CD4-positive, alpha-beta T cell treated with Interferon gamma for 1 hour (primary cell): ENCODE measurements at regions not wholly inside any gene's neighbourhood (a gene's known extent, or its start where the extent isn't known, plus 50 kb on each side); places are given as distances from the start of the nearest gene placed in this dataset.
A peak's percentile ranks its signal among the peaks of the same experiment; 100 is the strongest.
"Not testable (repeated sequence)": the region's sequence is repeated elsewhere in the genome, so short reads cannot be mapped to it uniquely, and the experiment has no call there.

Experiments used
- DNase-seq: peaks from one replicate; pipeline ENCODE4 v3.0.0-alpha.2; 2020

DNA sequence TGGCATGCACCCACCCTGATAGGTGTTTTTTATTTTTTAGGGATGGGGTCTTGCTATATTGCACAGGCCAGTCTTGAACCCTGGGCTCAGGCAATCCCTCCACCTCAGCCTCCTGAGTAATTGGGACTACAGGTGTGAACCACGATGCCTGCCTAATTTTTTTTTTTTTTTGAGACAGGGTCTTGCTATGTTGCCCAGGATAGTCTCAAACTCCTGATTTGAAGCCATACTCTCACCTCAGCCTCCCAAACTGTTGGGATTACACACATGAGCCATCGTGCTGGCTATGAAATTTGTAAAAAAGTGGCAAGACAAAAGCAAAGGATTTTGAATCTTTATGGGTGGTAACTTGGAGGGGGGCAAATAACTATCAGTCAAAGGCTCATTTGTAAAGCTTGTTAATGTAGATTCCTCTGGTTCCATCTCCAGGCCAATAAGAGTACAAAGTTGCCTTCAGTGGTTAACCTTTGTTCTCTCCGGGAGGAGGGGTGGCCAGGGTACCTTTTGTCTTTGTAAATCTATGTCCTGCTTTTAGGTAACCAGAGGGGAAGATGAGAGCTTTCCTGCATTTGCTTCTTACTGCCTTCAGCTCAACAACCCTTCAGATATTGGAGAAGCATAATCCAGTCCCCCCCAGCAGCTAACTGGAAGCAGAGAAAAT, 372.0 kb upstream of the JARID2 start:
- no peak for DNase-seq

GRCh38 chr6:14874975-14875480, 370.8 kb upstream of the JARID2 start:
- no peak for DNase-seq

- no peak for DNase-seq
Measured at GRCh38 chr6:14875481-14876063, 370.3 kb upstream of the JARID2 start.

DNA sequence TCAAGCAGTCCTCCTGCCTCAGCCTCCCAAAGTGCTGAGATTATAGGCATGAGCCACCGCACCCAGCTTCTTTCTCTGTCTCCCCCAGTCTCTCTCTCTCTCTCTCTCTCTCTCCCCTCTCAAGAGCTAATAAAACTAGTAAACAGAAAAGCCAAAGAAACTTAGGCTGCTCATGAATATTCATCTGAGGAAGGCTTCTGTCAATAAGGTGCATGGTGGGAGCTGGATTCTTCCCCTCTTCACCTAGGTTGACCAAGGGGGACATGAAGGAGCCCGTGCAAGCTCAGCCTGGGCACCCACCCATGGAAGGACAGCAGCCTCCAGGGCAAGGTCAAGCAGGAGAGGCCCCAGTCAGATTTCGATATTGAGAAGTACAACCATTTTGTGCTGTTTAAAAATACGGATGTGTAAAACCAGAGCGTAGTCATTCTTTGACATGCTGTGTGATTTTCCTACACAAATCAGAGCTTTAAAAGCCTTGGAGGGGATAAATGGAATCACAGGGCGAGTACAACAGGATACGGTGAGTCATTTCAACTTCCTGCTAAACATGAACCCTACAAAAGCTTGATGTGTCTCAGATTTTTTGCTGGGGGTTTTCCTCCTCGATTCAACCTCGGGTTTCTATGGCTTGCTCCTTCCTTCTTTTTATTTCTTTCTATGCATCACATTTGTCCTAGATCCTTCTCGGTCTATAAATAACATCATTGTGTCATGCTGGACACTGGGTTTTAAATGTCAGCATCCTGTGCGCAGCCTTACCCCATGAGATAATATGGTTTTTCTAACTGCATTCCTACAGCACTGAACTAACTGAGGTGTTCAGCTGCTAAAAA, 368.9 kb upstream of the JARID2 start:
- peak; percentile 56 for DNase-seq

DNA sequence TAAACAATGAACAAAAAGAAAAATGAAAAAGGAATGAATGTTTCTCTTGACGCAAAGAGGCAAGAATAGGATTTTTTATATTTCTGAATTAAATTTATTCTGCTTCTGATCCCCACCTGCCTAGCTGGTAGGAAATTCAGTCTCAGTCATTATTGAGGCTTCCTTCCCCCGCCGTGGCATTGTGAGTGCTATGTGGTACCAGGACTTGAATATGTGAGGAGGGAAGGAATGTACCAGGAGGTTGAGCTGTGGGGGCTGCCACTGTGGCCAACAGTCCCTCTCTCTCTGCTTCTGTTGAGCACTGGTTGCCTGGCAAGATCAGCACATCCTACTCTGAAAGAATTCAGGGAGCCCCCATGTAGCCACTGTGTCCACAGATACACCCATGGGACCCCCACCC, 368.1 kb upstream of the JARID2 start:
- no peak for DNase-seq

GRCh38 chr6:14880052-14880451, 365.8 kb upstream of the JARID2 start:
- no peak for DNase-seq

DNA sequence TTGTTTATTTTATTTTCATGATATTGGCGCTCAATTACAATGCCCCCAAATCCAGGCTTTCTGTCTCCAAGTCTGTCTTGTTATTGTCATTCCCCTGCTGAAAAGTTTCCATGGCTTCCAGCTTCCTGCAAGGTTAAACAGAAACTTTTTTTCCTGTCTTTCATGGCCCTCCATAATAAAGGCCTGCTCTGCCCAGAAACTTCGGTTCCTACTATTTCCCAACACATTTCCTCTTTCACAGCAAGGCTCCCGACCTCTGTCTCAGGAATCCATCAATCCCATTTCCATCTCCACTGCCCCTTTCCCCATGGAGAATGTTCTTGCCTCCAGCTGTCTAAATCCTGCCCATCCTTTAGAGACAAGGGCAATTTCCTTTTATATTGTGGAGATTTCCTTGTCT, 365.2 kb upstream of the JARID2 start:
- DNase-seq = no peak

DNA sequence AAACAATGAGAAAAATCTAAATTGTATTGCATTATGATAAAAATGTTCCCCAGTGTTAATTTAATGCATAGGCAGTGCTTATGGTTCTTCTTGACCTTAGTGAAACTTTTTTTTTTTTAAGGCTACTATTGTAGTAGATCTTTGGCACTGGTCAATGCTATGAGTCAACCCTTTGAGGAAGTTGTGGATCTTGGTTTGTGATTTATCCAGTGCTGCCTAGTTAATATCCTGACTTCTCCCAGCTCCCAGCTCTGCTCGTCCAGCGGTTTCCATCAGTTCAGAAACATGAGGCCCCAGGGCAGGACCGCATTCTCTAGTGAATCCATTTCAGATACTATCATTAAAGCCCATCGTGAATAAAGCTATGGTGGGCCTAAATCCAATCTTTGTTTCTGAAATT, 364.5 kb upstream of the JARID2 start:
- no peak for DNase-seq

GRCh38 chr6:14882394-14883026, 363.4 kb upstream of the JARID2 start:
- no peak for DNase-seq

DNA sequence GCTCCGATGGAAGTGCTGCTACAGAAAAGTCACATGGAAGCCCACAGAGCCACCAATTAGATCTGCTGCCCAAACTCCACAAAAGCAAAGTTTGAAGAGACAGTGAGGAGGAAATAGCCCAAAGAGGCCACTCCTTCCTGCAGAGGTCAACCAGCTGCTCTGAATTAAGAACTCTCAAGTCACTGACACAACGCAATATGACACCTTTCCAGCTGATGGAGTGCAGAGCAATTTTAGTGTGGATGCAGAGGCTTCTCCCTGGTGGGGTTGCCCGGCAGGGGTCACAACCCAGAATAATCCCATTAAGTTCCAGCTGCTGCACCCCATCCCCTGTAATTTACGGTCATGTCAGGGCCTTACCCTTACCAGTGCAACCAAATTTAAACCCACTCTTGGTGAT, 361.9 kb upstream of the JARID2 start:
- no peak for DNase-seq

DNA sequence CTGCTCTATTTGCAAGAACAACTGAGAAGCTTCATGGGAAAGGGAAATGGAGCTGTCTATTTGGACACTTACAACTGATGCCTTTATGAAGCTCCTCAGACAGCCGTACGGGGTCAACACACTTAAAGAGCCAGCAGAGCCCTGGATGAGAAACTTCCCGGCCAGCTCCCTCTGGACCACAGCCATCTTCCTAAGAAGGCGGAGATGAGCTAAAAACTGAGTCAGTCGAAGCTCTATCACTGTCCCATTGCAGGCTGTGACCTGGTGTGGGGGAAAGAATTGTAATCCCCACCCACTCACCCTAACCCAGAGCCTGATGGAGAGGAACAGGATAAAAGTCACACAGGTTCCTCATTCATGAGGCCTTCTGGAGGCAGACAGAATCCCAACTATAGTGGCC, 360.4 kb upstream of the JARID2 start:
- no peak for DNase-seq

DNA sequence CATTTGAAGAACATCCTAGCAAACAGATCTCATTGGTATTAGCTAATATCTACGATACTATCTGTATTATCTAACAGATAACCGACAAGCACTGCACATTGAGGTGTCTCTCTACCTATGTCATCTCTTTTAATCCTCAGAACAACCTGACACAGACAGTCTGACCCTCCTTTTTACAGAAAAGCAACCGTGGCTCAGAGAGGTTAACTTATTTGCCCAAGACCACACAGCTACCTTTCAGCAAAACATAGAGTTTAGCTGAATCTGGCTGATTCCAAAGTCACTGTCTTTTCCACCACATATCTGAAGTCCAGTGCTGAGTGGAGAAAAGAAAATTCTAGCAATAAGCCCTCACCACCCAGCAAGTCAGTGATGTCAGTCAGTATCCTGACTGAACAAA, 358.7 kb upstream of the JARID2 start:
- DNase-seq = no peak

GRCh38 chr6:14887986-14888574, 357.8 kb upstream of the JARID2 start:
- no peak for DNase-seq

DNA sequence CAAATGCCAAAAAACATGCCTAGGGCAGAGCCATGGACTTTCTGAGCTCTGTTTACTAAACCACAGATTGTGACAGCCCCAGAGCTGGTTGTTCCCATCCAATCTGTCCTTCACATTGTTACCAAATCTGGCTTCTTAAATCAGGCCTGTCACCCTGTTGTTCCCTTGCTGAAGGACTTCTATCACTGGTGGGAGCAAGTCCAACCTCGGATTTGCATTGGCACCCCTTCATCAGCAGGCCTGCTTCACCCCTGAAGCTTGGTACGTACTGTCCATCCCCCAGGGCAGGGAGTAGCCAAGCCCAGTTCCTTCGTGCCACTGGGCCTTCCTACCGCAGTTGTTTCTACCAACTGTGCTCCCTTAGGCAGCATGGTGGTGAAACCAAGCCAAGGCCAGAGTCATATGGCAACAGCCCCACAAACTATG, 357.3 kb upstream of the JARID2 start:
- DNase-seq = no peak

GRCh38 chr6:14889188-14889587, 356.7 kb upstream of the JARID2 start:
- no peak for DNase-seq

GRCh38 chr6:14889611-14890593, 356.0 kb upstream of the JARID2 start:
- DNase-seq = peak; percentile 23

GRCh38 chr6:14891820-14892375, 354.0 kb upstream of the JARID2 start:
- DNase-seq = not testable (repeated sequence)

GRCh38 chr6:14894105-14894504, 351.8 kb upstream of the JARID2 start:
- no peak for DNase-seq

DNA sequence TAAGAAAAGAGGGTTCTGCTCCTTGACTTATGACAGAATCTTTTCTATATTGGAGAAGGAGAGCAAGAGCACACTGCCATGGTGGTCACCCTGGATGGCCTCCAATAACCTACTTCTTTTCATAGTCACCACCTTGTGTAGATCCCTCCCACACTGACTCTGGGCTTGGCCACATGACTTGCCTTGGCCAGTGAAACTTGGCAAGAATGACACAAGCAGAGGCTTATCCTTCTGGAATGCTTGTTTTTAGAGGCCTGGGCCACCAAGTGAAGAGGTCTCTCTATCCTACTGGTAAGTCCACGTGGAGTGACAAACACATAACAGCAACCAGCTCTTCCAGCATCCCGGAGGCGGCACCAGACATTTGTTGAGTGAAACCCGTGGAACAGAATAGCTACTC, 349.4 kb upstream of the JARID2 start:
- no peak for DNase-seq

- DNase-seq = no peak
Measured at GRCh38 chr6:14897831-14898230, 348.0 kb upstream of the JARID2 start.

- not testable (repeated sequence) for DNase-seq
Measured at GRCh38 chr6:14899441-14899840, 346.4 kb upstream of the JARID2 start.
